AG08395 (cell line): ENCODE measurements at regions not wholly inside any gene's neighbourhood (a gene's known extent, or its start where the extent isn't known, plus 50 kb on each side); places are given as distances from the start of the nearest gene placed in this dataset.
A peak's percentile ranks its signal among the peaks of the same experiment; 100 is the strongest.

Experiments used
- DNase-seq: peaks from one replicate; pipeline ENCODE4 v3.0.0; 2012; ENCODE audit warnings: mixed read lengths, low spot score

DNA sequence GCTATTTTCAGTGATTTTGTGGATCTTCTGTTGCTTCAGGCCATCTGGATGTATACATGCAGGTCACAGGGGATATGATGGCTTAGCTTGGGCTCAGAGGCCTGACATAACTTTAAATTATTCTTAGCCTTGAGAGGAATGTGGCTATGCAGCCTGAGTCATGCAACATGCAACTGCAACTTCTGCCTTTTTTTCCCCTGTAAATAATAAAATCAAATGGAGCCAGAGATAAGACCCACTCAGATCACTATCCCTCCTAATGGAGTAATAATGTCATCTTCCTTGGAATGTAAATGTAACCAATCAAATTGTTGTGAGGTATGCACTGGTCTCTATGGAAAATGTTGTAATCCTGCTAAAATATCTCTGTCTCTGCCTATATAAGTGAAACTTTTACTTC, 54.9 kb downstream of the MAGEB17 start:
- DNase-seq, result peak; percentile 17

- no peak for DNase-seq
Observed at GRCh38 chrX:16223385-16223784, 56.1 kb downstream of the MAGEB17 start.

GRCh38 chrX:16239211-16239610, 71.9 kb downstream of the MAGEB17 start:
- peak; percentile 79 for DNase-seq

DNA sequence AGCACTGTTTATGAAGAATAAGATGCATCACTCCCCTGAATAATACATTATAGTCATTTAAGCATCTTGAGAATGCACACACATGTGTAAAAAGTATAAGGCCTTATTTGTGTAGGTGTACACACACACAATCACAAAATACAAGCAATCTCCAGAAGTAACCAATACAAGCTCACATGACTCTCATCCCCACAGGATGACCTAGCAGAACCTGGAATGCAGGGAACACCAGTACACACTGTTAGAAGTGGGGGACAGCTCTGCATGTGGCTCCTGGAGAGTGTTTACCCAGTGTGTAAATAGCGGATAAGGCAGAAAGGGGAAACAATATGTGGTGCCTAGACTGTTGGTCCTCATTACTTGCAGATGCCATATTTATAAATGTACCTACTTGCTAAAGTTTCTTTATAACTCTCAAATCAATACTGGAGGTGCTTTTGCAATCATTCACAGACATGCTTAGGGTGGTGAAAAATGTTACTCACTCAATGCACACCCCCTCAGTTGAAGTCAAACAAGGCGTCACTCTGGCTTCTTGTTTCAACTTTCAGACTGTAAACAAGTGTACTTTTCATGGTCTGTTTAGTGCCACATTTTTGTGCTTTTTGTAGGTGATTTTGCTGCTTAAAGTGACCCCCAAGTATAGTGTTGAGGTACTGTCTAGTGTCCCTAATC, 73.1 kb downstream of the MAGEB17 start:
- no peak for DNase-seq

DNA sequence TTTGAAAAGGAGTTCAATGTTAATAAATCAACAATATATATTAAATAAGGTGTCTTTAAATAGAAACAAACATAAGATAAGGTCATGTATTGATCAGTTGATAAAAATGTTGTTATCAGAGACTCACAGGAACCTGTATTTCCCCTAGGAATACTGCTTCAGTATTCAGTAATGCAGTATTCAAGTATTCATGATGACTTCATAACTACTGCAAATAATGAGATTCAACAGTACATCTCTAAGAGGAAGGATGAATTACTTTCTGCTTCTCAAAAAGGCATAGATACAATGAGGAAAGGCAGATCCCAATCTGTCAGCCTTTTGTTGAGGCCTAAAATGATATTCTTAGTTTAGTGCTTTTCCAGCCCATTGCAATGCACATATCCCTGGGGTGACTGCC, 73.7 kb downstream of the MAGEB17 start:
- DNase-seq, result no peak

DNA sequence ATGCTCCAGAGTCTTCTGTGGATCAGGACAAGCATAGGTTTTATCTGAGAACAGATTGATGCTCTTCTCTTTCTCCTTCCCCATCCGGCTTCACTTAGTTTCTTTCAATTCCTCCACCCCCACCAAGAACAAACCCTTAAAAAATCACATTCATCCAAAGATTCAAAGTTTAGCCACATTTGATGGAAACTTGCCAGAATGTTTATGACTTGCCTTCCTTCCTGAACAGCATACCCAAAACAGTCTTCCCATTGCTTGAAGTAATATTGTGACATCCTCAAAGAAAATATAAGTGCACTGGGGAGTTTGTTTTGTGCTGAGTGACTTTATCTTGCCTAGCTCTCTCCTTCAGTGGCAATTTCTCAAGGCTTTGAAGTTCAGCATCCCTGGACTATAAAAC, 83.0 kb downstream of the MAGEB17 start:
- no peak for DNase-seq

DNA sequence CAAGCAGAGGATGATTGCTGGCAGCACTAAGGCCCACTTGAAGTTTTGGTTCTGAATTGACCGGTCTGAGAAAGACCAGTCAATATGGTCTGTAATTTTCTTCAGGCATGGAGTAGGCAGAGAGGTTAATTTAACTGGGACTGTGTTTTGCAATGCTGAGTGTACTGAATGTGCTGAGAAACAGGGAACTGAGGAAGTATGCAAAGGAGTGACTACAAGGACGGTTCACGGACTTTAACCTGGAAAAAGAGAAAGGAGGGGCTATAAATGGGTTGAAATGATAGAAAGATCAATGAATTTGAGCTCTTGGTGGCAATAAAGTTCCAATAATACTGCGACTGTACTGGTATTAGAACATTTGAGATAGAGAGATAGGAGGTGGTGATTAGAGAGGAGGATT, 84.5 kb downstream of the MAGEB17 start:
- no peak for DNase-seq

GRCh38 chrX:16258882-16259281, 91.6 kb downstream of the MAGEB17 start:
- no peak for DNase-seq

- no peak for DNase-seq
Observed at GRCh38 chrX:16267431-16267830, 100.2 kb downstream of the MAGEB17 start.

- no peak for DNase-seq
Observed at GRCh38 chrX:16268206-16268605, 100.9 kb downstream of the MAGEB17 start.

DNA sequence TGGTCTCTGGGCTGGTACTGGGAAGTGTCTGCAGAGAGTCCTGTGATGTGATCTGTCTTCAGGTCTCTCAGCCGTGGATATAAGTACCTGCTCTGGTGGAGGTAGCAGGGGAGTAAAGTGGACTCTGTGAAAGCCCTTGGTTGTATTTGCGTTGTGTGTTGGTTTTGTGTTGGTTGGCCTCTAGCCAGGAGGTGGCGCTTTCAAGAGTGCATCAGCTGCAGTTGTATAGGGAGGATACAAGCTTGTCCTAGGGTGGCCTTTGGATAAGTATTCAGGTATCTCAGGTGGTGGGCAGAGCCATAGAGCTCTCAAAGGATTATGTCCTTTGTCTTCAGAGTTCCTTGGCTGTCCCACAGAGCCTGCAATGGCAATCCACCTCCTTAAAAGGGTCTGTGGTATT, 111.6 kb downstream of the MAGEB17 start:
- no peak for DNase-seq

DNA sequence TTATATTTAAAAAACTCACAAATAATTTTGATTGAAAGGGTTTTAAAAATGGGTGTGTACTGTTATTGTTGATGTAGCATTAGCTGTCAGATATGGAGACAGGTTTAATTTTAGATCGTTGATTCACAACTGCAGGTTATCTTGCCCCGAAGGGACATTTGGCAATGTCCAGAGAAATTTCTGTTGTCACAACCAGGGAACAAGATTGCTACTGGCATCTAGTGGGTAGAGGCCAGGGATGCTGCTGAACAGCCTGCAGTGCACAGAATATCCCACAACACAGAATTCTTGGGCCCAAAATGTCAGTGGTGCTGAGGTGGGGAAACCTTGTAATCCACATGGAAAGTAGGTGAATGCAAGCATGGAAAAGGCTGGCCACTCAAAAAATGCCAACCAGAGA, 114.9 kb downstream of the MAGEB17 start:
- DNase-seq, result no peak

DNA sequence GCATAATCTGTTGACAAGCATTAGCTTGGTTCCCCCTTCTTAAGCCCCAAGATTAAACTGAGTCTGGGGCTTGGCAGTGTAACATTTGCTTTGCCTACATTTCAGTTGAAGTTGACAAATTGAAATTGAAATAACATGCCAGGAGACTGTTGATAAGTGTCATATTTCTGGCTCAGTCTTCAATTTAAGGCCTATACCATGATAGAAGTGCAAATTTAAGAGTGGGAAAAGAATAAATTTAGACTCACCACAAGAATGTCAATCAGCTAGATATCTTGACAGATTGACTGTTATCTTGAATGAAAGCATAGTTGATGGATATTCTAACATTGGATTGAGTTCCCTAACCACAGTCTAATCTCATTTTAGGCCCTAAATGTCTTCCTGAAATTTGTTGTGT, 117.6 kb downstream of the MAGEB17 start:
- DNase-seq, result no peak

DNA sequence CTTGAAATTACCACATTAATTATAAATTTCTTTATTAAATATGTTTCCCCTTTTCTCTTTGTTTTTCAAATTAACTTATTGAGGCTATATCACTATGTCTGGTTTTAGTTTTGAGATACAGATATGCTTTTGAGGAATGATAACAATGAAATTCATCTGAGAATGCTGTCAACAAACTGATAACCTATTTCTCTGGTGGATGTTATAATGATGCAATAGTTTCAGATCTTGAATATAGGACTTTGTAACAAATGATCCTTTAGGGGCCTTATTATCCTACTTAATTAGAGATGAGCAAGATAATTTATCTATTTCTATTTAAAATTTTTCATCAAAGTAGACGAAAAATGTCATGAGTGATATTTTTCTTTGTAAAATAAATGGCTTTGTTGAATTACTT, 123.7 kb downstream of the MAGEB17 start:
- DNase-seq, result no peak

- no peak for DNase-seq
Observed at GRCh38 chrX:16300831-16301230, 133.6 kb downstream of the MAGEB17 start.

DNA sequence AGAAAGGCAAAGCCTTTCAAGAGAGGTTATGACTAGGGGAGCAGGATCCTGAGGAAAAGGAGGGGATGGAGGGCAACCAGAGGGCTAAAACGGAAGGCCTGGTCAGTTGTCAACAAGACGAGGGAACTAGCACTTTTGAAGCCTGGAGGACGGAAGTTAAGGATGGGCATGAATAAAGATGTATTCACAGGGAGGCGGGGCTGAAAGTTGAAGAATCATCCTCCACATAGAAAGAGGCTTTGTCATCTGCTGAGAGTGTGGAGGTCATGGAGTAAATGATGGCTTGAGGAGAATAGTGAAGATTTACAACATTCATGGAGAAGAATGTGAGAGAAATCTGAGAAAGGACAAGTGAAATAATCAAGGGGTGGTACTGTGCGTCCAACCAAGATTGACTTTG, 137.5 kb downstream of the MAGEB17 start:
- DNase-seq, result no peak

DNA sequence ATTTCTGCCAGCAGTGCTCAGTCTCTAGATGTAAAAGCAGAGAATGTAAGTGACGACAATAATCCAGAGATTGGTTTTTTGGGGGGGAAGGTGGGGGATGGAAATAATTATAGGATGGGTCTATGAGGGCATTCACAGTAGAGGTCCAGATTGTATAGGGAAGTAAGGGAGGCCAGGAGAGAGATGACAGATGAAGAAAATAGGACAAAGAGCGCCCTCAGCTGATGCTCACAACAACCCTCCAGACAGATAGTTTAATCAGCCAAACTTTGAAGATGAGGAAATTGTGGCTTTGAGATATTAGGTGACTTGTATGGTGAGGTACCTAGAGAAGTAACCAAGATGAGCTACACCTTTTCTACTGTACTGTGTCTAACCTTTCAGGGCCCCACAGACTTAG, 137.9 kb downstream of the MAGEB17 start:
- DNase-seq, result no peak

- DNase-seq, result no peak
Observed at GRCh38 chrX:16307950-16308349, 140.7 kb downstream of the MAGEB17 start.

GRCh38 chrX:16308773-16309172, 141.5 kb downstream of the MAGEB17 start:
- DNase-seq, result no peak

- no peak for DNase-seq
Observed at GRCh38 chrX:16310326-16310725, 143.0 kb downstream of the MAGEB17 start.

- no peak for DNase-seq
Observed at GRCh38 chrX:16311671-16312070, 144.4 kb downstream of the MAGEB17 start.

DNA sequence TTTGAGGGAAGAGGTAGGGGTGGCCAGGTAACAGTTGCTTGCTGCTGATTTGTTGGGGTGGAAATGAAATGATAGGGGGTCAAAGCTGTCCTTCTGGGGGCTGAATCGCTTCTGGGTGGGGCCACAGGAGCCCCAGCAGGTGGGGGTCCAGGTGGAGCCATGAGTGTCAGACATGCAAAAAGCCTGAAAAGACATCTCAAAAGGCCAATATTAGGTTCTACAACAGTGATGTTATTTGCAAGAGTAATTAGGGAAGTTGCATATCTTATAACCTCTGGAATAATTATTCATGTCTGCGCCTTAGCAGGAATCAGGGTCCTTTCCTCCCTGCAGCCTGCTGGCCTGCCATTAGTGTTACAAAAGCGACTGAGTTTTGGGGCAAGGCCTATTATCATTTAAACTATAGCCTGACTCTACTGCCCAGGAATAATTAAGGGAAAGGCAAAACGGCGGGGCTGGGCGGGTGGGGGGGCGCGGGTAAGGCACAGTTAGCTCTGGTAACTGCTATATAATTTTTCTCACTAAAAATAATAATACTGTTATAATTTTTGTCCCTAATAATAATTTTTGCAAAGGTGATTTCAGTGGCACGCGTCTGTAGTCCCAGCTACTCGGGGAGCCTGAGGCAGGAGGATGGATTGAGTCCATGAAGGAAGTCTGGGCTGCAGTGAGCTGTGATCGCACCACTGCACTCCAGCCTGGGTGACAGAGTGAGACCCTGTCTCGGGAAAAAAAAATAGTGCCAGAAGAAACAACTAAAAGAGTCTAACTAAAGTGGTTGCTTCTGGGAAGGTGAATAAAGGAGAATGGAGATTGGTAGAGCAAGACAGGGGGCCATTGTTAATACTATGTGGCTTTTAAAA, 145.7 kb downstream of the MAGEB17 start:
- DNase-seq, result no peak

DNA sequence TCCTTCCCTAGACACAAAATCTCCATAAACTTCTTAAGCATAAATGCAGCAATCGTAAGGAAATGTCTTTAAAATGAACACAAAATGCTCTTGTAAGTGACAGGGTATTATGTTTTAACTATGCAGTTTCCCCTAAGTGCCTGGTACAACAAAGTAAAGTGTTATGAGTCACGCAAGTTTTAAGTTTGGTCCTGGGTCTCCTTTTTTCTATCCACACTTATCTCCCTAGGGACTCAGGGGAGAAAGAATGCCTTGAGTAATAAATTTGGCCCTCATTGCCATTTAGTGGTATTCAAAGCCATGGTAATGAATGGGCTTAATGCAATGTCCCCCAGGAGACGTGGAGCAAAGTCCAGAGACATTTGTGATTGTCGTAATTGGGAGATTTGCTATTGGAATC, 149.1 kb downstream of the MAGEB17 start:
- no peak for DNase-seq

DNA sequence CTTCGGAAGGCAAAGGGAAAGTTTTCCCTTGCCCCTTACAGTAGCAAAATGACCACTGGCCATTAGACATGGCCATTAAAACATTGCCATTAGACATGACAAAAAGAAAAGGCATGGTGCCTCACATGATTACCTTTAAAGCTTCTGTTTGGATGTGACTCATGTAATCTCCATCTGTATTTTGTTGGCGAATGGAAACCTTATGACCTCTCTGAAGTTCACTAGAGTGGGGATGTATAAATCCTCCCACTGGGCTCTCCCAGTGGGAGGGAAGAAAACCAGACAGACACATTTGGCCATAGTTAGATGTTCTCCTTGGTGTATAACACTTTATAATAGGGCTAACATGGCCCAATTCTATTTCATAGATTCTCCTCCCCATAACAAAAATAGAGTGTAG, 152.6 kb downstream of the MAGEB17 start:
- DNase-seq, result no peak
